HUES64 (cell line): ENCODE measurements at regions not wholly inside any gene's neighbourhood (a gene's known extent, or its start where the extent isn't known, plus 50 kb on each side); places are given as distances from the start of the nearest gene placed in this dataset.
A peak's percentile ranks its signal among the peaks of the same experiment; 100 is the strongest.

Experiments
- H3K27ac ChIP-seq: 2 replicates; pipeline ENCODE4 v1.7.0; 2013; ENCODE audit warnings: low read depth, low read length, inconsistent platforms
- H3K27me3 ChIP-seq: 2 replicates; pipeline ENCODE4 v1.6.1; 2013; ENCODE audit warnings: mild to moderate bottlenecking, low read length; ENCODE audit not compliant: insufficient read depth
- H3K36me3 ChIP-seq: 2 replicates; pipeline ENCODE4 v1.6.1; 2013; ENCODE audit warnings: mild to moderate bottlenecking, low read length; ENCODE audit not compliant: insufficient read depth
- H3K4me1 ChIP-seq: 2 replicates; pipeline ENCODE4 v1.6.1; 2013; ENCODE audit warnings: mild to moderate bottlenecking, low read length, moderate library complexity; ENCODE audit not compliant: insufficient read depth
- H3K4me3 ChIP-seq: 2 replicates; pipeline ENCODE4 v1.5.1; 2013; ENCODE audit warnings: mild to moderate bottlenecking, low read length, moderate library complexity
- H3K9ac ChIP-seq: 2 replicates; pipeline ENCODE4 v1.6.1; 2013; ENCODE audit warnings: mild to moderate bottlenecking, low read depth, low read length
- H3K9me3 ChIP-seq: 2 replicates; pipeline ENCODE4 v1.6.1; 2013; ENCODE audit warnings: low read depth, low read length; ENCODE audit not compliant: insufficient read depth
- WGBS: fragments of 150-250, 120-280 bp; methylation state at CpG from one replicate; pipeline ENCODE4 v1.1.7; 2013; ENCODE audit warnings: missing lambda C conversion rate; 5-methylcytosine and 5-hydroxymethylcytosine counted together

DNA sequence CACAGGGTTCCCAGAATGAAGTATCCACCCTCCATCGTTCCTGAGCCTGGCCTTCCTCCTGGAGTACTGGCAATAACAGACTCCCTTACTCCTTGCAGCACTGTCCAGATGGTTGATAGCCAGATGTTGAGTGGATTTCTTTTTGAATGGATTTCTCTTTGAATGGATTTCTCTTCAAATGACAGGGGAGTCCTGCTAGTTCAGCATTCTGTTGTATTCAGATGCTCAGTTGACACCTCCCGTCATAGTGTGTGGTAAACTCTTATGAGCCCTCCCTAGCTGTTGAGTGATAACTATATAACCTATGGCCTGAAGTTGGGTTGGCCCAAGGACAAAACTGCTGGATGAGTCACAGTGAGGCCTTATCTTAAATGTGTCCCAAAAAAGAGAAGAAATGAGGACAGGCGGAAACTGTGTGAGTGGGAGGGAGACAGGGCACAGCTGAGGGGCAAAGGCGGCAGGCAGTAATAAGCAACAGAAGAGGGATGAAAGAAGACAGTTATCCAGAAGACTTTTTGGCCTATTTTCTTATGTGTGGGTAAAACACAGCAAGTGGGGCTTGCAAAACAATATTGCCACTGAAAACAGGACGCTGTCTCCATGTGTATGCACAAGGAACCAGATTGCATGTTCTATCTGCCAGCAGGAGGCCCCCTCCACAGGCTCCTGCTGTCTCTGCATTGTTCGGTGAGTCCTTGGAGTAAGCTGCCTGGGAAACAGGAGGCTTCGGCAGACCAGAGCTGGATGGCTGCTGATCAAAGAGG, 209.5 kb upstream of the S1PR3 start:
- Histone ChIP-seq H3K36me3 (no peaks in the 10 kb centered on the region), H3K4me1 (peaks cover 19% of the 10 kb centered on the region; the same call in 1 of the 2 replicates)
- 72% methylated on average over 7 of the region's 7 CpGs for WGBS

GRCh38 chr9:88782931-88783710, 208.1 kb upstream of the S1PR3 start:
- Histone ChIP-seq H3K4me3 (no peak overlapping the region), H3K36me3 (no peaks in the 10 kb centered on the region), H3K27me3 (no peaks in the 10 kb centered on the region), H3K9me3 (no peaks in the 10 kb centered on the region), H3K27ac (peak overlapping the region; percentile 13; the same call in 1 of the 2 replicates), H3K9ac (no peak overlapping the region; the same call in 1 of the 2 replicates), H3K4me1 (peaks cover 19% of the 10 kb centered on the region; the same call in 1 of the 2 replicates)
- 86% methylated on average over 10 of the region's 10 CpGs for WGBS

More for the DNA sequence above, 209.5 kb upstream of the S1PR3 start:
- Histone ChIP-seq H3K9me3 (no peaks in the 10 kb centered on the region), H3K9ac (no peak overlapping the region), H3K27ac (no peak overlapping the region), H3K4me3 (no peak overlapping the region), H3K27me3 (no peaks in the 10 kb centered on the region)

DNA sequence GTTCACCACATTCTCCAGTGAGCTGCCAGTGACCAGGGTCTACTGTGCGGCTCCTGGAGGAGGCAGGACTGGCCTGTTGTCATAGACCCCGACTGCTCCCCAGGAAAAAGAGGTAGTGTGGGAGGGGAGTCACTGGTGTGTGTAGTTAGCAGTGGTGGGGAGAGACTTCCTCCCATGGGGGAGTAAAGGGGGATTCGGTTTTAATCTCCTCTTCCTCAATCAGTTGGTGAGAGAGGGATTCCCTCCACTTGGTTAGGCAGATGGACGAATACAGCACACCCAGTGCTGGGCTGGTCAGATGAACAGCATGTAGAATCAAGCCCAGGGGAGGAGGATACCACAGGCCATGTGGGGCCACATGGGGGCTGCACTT, 207.6 kb upstream of the S1PR3 start:
- Histone ChIP-seq H3K4me3 (no peak overlapping the region), H3K36me3 (no peaks in the 10 kb centered on the region), H3K27me3 (no peaks in the 10 kb centered on the region), H3K27ac (peak overlapping the region; percentile 13; the same call in 1 of the 2 replicates), H3K4me1 (peaks cover 19% of the 10 kb centered on the region; the same call in 1 of the 2 replicates), H3K9me3 (no peaks in the 10 kb centered on the region), H3K9ac (no peak overlapping the region; the same call in 1 of the 2 replicates)
- 78% methylated on average over 4 of the region's 4 CpGs for WGBS

DNA sequence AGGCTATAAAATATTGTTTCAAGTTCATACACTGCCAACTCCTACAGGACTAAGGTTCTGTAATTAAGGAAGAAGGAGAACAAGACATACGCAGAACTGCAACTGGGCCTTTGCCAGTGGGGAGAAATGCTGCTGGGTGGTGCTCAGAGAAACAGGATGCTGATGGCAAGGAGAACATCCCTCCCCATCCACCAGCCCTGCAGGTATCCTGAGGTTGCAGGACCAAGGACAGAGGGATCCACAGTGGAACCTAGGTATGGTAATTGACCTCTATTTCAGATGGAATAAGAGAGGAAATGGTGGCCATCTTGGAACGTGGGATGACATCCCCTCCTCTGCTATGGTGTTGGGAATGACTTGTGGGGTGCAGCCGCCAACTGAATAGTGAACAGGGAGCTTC, 206.3 kb upstream of the S1PR3 start:
- no peak overlapping the region for H3K9ac ChIP-seq
- no peak overlapping the region for H3K27ac ChIP-seq
- H3K4me1 ChIP-seq: peaks cover 19% of the 10 kb centered on the region; the same call in 1 of the 2 replicates
- no peaks in the 10 kb centered on the region for H3K27me3 ChIP-seq
- 93% methylated on average over 2 of the region's 3 CpGs for WGBS
- no peak overlapping the region for H3K4me3 ChIP-seq
- no peaks in the 10 kb centered on the region for H3K9me3 ChIP-seq
- no peaks in the 10 kb centered on the region for H3K36me3 ChIP-seq

DNA sequence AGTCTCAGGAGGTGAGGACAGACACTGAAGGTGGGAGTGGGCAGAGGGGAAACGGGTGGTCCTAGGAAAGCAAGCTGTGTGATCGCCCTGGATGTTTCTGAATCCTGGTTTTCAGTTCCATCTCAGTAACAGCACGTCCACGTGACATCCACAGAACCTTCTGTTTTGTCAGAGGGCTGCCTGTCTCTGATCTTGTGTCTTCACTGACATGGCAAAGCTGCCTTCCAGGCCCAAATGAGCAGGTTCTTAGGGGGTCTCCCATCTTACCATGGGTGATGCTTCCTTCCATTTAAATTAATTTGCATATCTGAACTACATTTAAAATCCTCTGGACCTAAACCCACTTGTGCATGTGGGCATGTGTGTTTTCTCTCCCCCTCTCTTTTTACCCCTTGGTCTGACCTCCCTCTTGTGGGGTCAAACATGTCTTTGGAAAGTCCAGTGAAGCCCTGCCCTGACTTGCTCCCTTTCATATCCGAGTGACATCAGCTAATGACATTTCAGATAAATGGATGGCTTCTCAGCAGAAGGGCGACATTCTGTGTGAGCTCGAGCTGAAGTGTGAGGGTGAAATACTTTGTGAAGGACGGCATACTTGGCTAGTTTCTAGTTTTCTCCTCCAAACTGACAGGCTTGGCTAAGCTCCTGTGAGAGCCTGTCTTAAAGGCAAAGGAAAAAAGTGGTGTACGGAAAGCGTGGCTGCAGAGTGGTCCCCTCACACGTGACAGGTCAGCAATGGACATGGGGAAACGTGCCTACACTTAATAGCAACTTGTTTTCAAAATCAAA, 204.8 kb upstream of the S1PR3 start:
- 88% methylated on average over 12 of the region's 12 CpGs for WGBS
- no peaks in the 10 kb centered on the region for H3K36me3 ChIP-seq
- H3K4me1 ChIP-seq: peaks cover 13% of the 10 kb centered on the region; the same call in 1 of the 2 replicates
- no peaks in the 10 kb centered on the region for H3K27me3 ChIP-seq
- H3K9ac ChIP-seq: no peak overlapping the region
- no peak overlapping the region for H3K27ac ChIP-seq
- H3K9me3 ChIP-seq: no peaks in the 10 kb centered on the region
- no peak overlapping the region for H3K4me3 ChIP-seq

DNA sequence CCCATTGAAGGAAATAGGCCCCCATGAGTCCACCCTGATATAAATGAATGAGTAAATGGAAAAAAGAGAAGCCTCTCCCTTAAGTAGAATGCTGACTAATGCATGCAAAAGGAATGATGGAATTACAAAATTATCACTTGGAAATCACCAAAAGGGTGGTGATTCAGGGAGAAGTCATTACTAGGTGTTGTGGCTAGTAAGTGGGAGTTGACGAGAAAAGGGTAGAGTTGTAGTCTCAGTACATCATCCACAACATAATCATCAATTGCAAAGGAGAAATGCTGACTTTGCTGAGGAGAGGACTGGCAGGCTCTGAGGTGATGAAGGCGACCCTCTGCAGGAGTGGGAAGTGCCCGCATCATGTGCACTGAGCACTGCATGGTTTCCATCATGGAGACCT, 201.5 kb upstream of the S1PR3 start:
- no peak overlapping the region for H3K9ac ChIP-seq
- no peak overlapping the region for H3K27ac ChIP-seq
- no peaks in the 10 kb centered on the region for H3K9me3 ChIP-seq
- no peaks in the 10 kb centered on the region for H3K4me1 ChIP-seq
- no peak overlapping the region for H3K4me3 ChIP-seq
- no peaks in the 10 kb centered on the region for H3K27me3 ChIP-seq
- no peaks in the 10 kb centered on the region for H3K36me3 ChIP-seq
- 92% methylated on average over 2 of the region's 3 CpGs for WGBS

- no peak overlapping the region for H3K4me3 ChIP-seq
- H3K9ac ChIP-seq: no peak overlapping the region
- H3K27ac ChIP-seq: no peak overlapping the region
Observed at GRCh38 chr9:88791105-88791805, 200.0 kb upstream of the S1PR3 start.

DNA sequence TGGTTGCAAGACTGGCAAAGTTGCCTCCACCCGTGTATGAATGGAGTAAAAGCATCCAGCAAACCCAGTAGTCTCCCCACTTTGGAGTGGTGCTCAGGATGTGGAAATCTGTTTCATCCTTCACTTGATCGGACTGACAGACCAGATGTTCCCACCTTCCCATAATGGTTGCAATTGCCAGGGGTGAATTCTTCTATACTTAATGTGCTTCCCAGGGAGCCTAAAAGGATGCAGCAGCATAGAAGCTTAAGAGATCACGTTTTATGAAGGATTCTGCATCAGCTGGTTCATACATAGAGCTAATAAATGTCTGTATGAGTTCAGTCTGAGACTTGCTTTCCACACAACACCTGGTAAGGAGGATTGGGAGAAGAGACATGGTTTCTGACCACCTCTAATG, 198.8 kb upstream of the S1PR3 start:
- Histone ChIP-seq H3K4me1 (no peaks in the 10 kb centered on the region), H3K4me3 (no peak overlapping the region), H3K9me3 (no peaks in the 10 kb centered on the region), H3K27me3 (no peaks in the 10 kb centered on the region), H3K27ac (no peak overlapping the region), H3K36me3 (no peaks in the 10 kb centered on the region), H3K9ac (no peak overlapping the region)
- WGBS: 91% methylated on average over 3 of the region's 3 CpGs

More at GRCh38 chr9:88791105-88791805, 200.0 kb upstream of the S1PR3 start:
- Histone ChIP-seq H3K27me3 (no peaks in the 10 kb centered on the region), H3K4me1 (no peaks in the 10 kb centered on the region), H3K36me3 (no peaks in the 10 kb centered on the region), H3K9me3 (no peaks in the 10 kb centered on the region)

- no peak overlapping the region for H3K4me3 ChIP-seq
- 92% methylated on average over 4 of the region's 5 CpGs for WGBS
- H3K4me1 ChIP-seq: no peaks in the 10 kb centered on the region
- no peaks in the 10 kb centered on the region for H3K36me3 ChIP-seq
- no peak overlapping the region for H3K27ac ChIP-seq
- H3K9me3 ChIP-seq: no peaks in the 10 kb centered on the region
- H3K27me3 ChIP-seq: no peaks in the 10 kb centered on the region
- no peak overlapping the region for H3K9ac ChIP-seq
Observed at GRCh38 chr9:88794100-88794499, 197.2 kb upstream of the S1PR3 start.

- Histone ChIP-seq H3K9ac (no peak overlapping the region), H3K4me3 (no peak overlapping the region), H3K27me3 (no peaks in the 10 kb centered on the region), H3K27ac (no peak overlapping the region), H3K9me3 (no peaks in the 10 kb centered on the region), H3K4me1 (peaks cover 6% of the 10 kb centered on the region; the same call in 1 of the 2 replicates), H3K36me3 (no peaks in the 10 kb centered on the region)
- WGBS: 100% methylated on average over 1 of the region's 2 CpGs
Observed at GRCh38 chr9:88796947-88797346, 194.3 kb upstream of the S1PR3 start.
